Stimulated activated CD4-positive, alpha-beta T cell treated with anti-CD3 and anti-CD28 coated beads, Interleukin-4, amount 100 ng/mL, for 24 hours (primary cell): ENCODE measurements at regions not wholly inside any gene's neighbourhood (a gene's known extent, or its start where the extent isn't known, plus 50 kb on each side); places are given as distances from the start of the nearest gene placed in this dataset.
"Not testable (repeated sequence)": the region's sequence is repeated elsewhere in the genome, so short reads cannot be mapped to it uniquely, and the experiment has no call there.

Experiments used
- DNase-seq: peaks from one replicate; pipeline ENCODE4 v3.0.0-alpha.2; 2020

GRCh38 chr12:34305176-34305575 lies 282.9 kb downstream of the ALG10 start:
- no peak for DNase-seq

- DNase-seq, result no peak
Observed at GRCh38 chr12:34306133-34306830, 284.0 kb downstream of the ALG10 start.

GRCh38 chr12:34309806-34310804 lies 287.8 kb downstream of the ALG10 start:
- not testable (repeated sequence) for DNase-seq

- DNase-seq, result no peak
Observed at GRCh38 chr12:34311337-34311736, 289.0 kb downstream of the ALG10 start.

GRCh38 chr12:34327671-34328070 lies 305.4 kb downstream of the ALG10 start:
- no peak for DNase-seq

GRCh38 chr12:34333337-34333736 lies 311.0 kb downstream of the ALG10 start:
- DNase-seq, result no peak

- DNase-seq, result no peak
Observed at GRCh38 chr12:34334538-34334937, 312.2 kb downstream of the ALG10 start.

GRCh38 chr12:34334953-34335743 lies 312.9 kb downstream of the ALG10 start:
- no peak for DNase-seq

GRCh38 chr12:34335819-34336262 lies 313.5 kb downstream of the ALG10 start:
- DNase-seq, result no peak

- no peak for DNase-seq
Observed at GRCh38 chr12:34336619-34337465, 314.5 kb downstream of the ALG10 start.

- no peak for DNase-seq
Observed at GRCh38 chr12:34338751-34339150, 316.5 kb downstream of the ALG10 start.

GRCh38 chr12:34339922-34340321 lies 317.6 kb downstream of the ALG10 start:
- no peak for DNase-seq

- no peak for DNase-seq
Observed at GRCh38 chr12:34340534-34341361, 318.5 kb downstream of the ALG10 start.

GRCh38 chr12:34341362-34341733 lies 319.1 kb downstream of the ALG10 start:
- no peak for DNase-seq

- no peak for DNase-seq
Observed at GRCh38 chr12:34342048-34342447, 319.8 kb downstream of the ALG10 start.

GRCh38 chr12:34343345-34343744 lies 321.0 kb downstream of the ALG10 start:
- no peak for DNase-seq

- DNase-seq, result no peak
Observed at GRCh38 chr12:34343766-34344165, 321.5 kb downstream of the ALG10 start.

GRCh38 chr12:34344851-34345522 lies 322.7 kb downstream of the ALG10 start:
- no peak for DNase-seq

- DNase-seq, result no peak
Observed at GRCh38 chr12:34345801-34346200, 323.5 kb downstream of the ALG10 start.

GRCh38 chr12:34346372-34347034 lies 324.2 kb downstream of the ALG10 start:
- no peak for DNase-seq
